Trophoblast cell (in vitro differentiated cells and primary cell): ENCODE measurements at regions not wholly inside any gene's neighbourhood (a gene's known extent, or its start where the extent isn't known, plus 50 kb on each side); places are given as distances from the start of the nearest gene placed in this dataset.

Experiments used
- DNase-seq, 2 donors: peaks; one replicate each; pipeline ENCODE4 v3.0.0-alpha.2; 2016
- H2AFZ ChIP-seq: 2 replicates; pipeline ENCODE4 v1.6.1; 2013; ENCODE audit warnings: low read length, moderate library complexity, mild to moderate bottlenecking; ENCODE audit not compliant: insufficient read depth, poor library complexity
- H2AK5ac ChIP-seq: 2 replicates; pipeline ENCODE4 v1.6.1; 2013; ENCODE audit warnings: mild to moderate bottlenecking, low read length
- H2BK120ac ChIP-seq: 2 replicates; pipeline ENCODE4 v1.6.1; 2013; ENCODE audit warnings: low read length, mild to moderate bottlenecking, moderate library complexity; ENCODE audit not compliant: insufficient read depth, poor library complexity
- H2BK12ac ChIP-seq: 2 replicates; pipeline ENCODE4 v1.6.1; 2013; ENCODE audit warnings: mild to moderate bottlenecking, low read length, moderate library complexity
- H2BK5ac ChIP-seq: 2 replicates; pipeline ENCODE4 v1.6.1; 2013; ENCODE audit warnings: low read length, low read depth, moderate library complexity, mild to moderate bottlenecking; ENCODE audit not compliant: poor library complexity
- H3K14ac ChIP-seq: 2 replicates; pipeline ENCODE4 v1.6.1; 2013; ENCODE audit warnings: mild to moderate bottlenecking, low read length
- H3K18ac ChIP-seq: 2 replicates; pipeline ENCODE4 v1.6.1; 2013; ENCODE audit warnings: mild to moderate bottlenecking, low read length
- H3K23ac ChIP-seq: 2 replicates; pipeline ENCODE4 v1.6.1; 2013; ENCODE audit warnings: low read length
- H3K27ac ChIP-seq: 2 replicates; pipeline ENCODE4 v1.5.1; 2013; ENCODE audit warnings: low read depth, mild to moderate bottlenecking, inconsistent platforms, low read length, moderate library complexity
- H3K27me3 ChIP-seq: 2 replicates; pipeline ENCODE4 v1.6.1; 2013; ENCODE audit warnings: inconsistent platforms, mild to moderate bottlenecking, low read length, moderate library complexity; ENCODE audit not compliant: insufficient read depth
- H3K36me3 ChIP-seq, 2 experiments: 1 replicate in 1 of 2; 2 replicates in 1 of 2; pipeline ENCODE4 v1.6.1; 2013; ENCODE audit warnings: low read length in 2 of 2, mild to moderate bottlenecking in 2 of 2, moderate library complexity in 1 of 2; ENCODE audit not compliant: insufficient read depth in 2 of 2, control insufficient read depth in 1 of 2
- H3K4ac ChIP-seq: 2 replicates; pipeline ENCODE4 v1.6.1; 2013; ENCODE audit warnings: low read depth, mild to moderate bottlenecking, low read length, moderate library complexity
- H3K4me1 ChIP-seq, 2 experiments: 1 replicate in 1 of 2; 2 replicates in 1 of 2; pipeline ENCODE4 v1.6.1; 2013; ENCODE audit warnings: low read length in 2 of 2, mild to moderate bottlenecking in 2 of 2, moderate library complexity in 1 of 2; ENCODE audit not compliant: insufficient read depth in 2 of 2, control insufficient read depth in 1 of 2
- H3K4me2 ChIP-seq: 2 replicates; pipeline ENCODE4 v1.6.1; 2013; ENCODE audit warnings: inconsistent platforms, mild to moderate bottlenecking, low read length, moderate library complexity
- H3K4me3 ChIP-seq: 2 replicates; pipeline ENCODE4 v1.5.1; 2013; ENCODE audit warnings: mild to moderate bottlenecking, low read depth, low read length, inconsistent platforms
- H3K79me1 ChIP-seq: one replicate; pipeline ENCODE4 v1.6.1; 2013; ENCODE audit warnings: low read length
- H3K79me2 ChIP-seq: 2 replicates; pipeline ENCODE4 v1.6.1; 2013; ENCODE audit warnings: low read length, mild to moderate bottlenecking; ENCODE audit not compliant: control insufficient read depth, insufficient read depth, poor library complexity
- H3K9ac ChIP-seq: 2 replicates; pipeline ENCODE4 v1.6.1; 2013; ENCODE audit warnings: mild to moderate bottlenecking, low read length
- H3K9me3 ChIP-seq: 2 replicates; pipeline ENCODE4 v1.6.1; 2013; ENCODE audit warnings: low read depth, mild to moderate bottlenecking, control low read depth, inconsistent platforms, low read length; ENCODE audit not compliant: insufficient read depth
- H4K12ac ChIP-seq: 2 replicates; pipeline ENCODE4 v1.6.1; 2013; ENCODE audit warnings: low read depth, mild to moderate bottlenecking, low read length, moderate library complexity
- H4K8ac ChIP-seq: 2 replicates; pipeline ENCODE4 v1.6.1; 2013; ENCODE audit warnings: low read depth, mild to moderate bottlenecking, low read length, moderate library complexity
- H4K91ac ChIP-seq: one replicate; pipeline ENCODE4 v1.6.1; 2013; ENCODE audit warnings: low read depth, mild to moderate bottlenecking, low read length, moderate library complexity
- WGBS: extraction: QIAGEN DNeasy Blood & Tissue Kit; methylation state at CpG from one replicate; pipeline ENCODE4 v1.1.7; 2013; ENCODE audit warnings: missing lambda C conversion rate; ENCODE audit not compliant: insufficient read length, insufficient coverage; ENCODE audit errors: extremely low coverage; 5-methylcytosine and 5-hydroxymethylcytosine counted together

DNA sequence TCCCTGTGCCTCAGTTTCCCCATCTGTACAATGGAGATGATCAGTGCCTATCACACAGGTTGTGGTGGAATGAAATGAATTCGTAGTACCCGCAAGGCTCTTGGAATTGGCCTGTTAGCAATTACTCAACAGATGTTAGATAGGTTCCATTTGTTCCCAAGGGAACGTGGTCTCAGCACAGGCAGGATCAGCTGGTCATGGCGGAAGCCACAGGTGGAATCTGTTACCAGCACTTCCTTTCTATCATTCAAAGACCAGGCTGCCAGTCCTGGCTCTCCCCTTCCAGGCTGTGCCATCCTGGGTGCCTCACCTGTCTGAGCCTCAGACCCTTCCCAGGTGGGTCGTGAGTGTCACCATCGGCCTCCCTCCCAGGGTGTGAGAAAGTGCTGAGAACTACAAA lies 61.5 kb downstream of the FBXO2 start:
- Histone ChIP-seq H3K14ac (no peak overlapping the region), H2AK5ac (no peak overlapping the region), H3K36me3 (no peaks in the 10 kb centered on the region), H3K79me2 (no peaks in the 10 kb centered on the region), H2BK120ac (no peak overlapping the region), H3K4ac (no peak overlapping the region), H3K79me1 (no peaks in the 10 kb centered on the region), H3K9ac (no peak overlapping the region), H3K27ac (no peak overlapping the region), H4K12ac (no peak overlapping the region), H4K91ac (no peak overlapping the region), H2BK5ac (no peak overlapping the region), H3K4me3 (no peak overlapping the region), H4K8ac (no peak overlapping the region), H3K27me3 (no peaks in the 10 kb centered on the region), H3K23ac (no peak overlapping the region), H2BK12ac (no peak overlapping the region), H3K18ac (no peak overlapping the region), H3K9me3 (no peaks in the 10 kb centered on the region), H3K4me1 (peaks cover 0 to 2% of the 10 kb centered on the region in 2 experiments), H2AFZ (no peak overlapping the region), H3K4me2 (no peak overlapping the region)
- DNase-seq = no peak
- WGBS = no CpG with 5 or more reads among the region's 6 CpGs

DNA sequence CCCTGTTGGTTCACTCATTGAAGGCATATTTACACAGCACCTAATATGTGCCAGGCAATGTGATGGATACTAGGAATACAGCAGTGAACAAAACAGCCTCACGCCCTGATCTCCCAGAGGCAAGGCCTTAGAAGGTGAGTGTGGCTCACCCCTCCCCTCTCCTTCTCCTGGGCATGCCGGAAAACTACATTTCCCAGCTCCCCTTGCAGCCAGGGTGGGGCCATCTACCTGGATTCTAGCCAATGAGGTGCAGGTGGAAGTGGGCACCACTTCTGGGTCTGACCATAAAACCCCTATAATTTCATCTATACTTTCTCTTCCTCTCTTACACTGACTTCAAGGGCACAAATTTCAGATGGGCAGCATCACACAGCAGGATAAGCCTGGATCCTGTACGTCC lies 63.8 kb downstream of the FBXO2 start:
- Histone ChIP-seq H3K79me1 (no peaks in the 10 kb centered on the region), H3K4ac (no peak overlapping the region), H3K14ac (no peak overlapping the region), H2BK5ac (no peak overlapping the region), H3K4me3 (no peak overlapping the region), H3K18ac (no peak overlapping the region), H3K4me1 (peaks cover 0 to 2% of the 10 kb centered on the region in 2 experiments), H3K36me3 (no peaks in the 10 kb centered on the region), H4K91ac (no peak overlapping the region), H2AK5ac (no peak overlapping the region), H3K23ac (no peak overlapping the region), H2BK120ac (no peak overlapping the region), H3K4me2 (no peak overlapping the region), H3K27me3 (no peaks in the 10 kb centered on the region), H3K27ac (no peak overlapping the region), H2AFZ (no peak overlapping the region), H4K12ac (no peak overlapping the region), H3K9ac (no peak overlapping the region), H3K79me2 (no peaks in the 10 kb centered on the region), H2BK12ac (no peak overlapping the region), H4K8ac (no peak overlapping the region), H3K9me3 (no peaks in the 10 kb centered on the region)
- no CpG with 5 or more reads among the region's 3 CpGs for WGBS
- DNase-seq = no peak
